RPMI8226 (cell line): ENCODE measurements at regions not wholly inside any gene's neighbourhood (a gene's known extent, or its start where the extent isn't known, plus 50 kb on each side); places are given as distances from the start of the nearest gene placed in this dataset.
"Not testable (repeated sequence)": the region's sequence is repeated elsewhere in the genome, so short reads cannot be mapped to it uniquely, and the experiment has no call there.

Source experiments
- DNase-seq: peaks from one replicate; pipeline ENCODE4 v3.0.0-alpha.2; 2015

DNA sequence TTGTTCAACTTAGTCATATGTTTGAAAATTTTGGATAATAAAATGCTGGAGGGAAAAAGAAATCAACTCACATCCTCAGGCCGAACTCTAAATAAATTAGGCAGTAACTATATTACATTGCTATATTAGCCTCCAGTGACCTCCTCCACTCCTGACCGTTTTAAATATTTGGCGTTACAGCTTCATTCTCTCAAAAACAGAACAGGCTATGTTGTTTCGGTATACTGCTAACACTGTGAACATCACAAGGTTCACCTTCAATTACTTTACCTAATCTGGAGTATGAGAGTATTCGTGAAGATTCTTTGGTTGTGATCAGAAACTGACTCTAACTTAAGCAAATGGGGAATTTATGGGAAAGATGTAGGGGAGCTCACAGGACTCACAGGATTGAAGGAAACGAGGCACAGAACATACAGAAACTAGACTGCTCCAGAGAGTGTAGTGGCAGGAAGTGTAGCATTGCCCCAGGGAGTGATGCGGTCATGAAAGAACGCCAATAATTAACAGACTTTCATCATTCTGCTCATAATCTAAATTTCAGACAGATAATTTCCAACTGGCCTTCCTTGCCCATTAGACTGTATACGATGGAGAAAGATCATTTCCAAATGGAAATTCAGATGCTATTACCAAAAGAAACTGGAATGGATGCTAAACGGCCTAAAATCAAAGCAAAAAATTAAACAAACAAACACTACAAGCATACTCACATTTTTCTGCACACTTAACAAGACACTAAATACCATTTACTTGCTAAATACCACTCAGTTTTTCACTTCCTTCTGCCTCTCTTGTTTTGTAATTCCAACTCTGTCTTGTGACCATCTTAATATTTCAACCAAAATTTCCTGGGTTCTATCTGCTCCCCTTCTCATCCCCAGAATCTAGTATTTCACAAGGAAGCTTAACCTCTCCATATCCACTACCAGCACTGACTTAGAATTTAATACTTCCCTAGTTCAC, 110.1 kb upstream of the LPAR1 start:
- no peak for DNase-seq

DNA sequence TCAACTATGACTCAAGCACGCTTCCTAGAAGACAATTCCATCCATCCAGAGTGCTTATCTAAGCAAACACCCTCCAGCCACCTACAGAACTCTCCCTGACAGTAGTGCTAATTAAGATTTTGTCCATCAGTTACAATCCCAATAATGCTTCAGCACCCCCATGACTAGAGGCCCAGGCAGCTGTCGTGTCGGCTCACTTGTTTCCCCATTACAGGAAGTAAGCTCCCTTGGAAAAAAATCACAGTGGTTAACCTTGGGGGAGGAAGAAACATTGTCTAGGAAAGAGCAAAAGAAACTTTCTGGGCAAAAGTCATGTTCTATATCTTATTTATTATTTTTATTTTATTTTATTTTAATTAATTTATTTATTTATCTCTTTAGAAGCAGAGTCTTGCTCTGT, 108.8 kb upstream of the LPAR1 start:
- no peak for DNase-seq

DNA sequence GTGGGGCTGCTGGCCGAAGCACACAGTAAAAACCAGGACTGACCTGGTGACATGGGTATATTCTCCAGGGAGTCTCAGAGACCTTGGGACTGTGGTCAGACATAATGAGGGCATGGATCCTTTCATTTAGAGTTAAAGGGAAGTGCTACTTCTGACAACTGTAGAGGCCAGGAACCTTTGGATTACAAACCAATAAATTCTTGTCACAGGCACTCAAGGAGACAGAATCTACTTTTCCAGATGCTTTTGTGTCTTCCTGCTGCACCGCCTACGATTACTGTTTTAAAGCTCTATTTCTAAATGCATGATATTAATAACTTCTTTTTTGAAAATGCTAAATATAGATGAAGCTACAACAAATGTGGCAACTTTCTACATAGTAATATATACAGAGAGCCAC, 106.5 kb upstream of the LPAR1 start:
- DNase-seq = no peak

DNA sequence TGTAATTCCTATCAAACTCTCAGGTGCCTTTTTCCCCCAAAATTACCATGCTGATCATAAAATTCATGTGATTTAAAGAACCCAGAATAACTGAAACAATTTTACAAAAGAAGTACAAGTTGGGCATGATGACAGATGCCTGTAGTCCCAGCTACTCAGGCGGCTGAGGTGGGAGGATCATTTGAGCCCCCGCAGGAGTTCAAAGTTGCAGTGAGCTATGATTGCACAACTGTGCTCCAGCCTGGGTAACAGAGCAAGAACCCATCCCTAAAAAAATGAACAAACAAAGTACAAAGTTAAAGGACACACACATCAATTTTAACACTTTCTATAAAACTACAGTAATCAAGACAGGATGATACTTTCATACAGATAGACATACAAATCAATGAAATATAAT, 97.9 kb upstream of the LPAR1 start:
- no peak for DNase-seq

DNA sequence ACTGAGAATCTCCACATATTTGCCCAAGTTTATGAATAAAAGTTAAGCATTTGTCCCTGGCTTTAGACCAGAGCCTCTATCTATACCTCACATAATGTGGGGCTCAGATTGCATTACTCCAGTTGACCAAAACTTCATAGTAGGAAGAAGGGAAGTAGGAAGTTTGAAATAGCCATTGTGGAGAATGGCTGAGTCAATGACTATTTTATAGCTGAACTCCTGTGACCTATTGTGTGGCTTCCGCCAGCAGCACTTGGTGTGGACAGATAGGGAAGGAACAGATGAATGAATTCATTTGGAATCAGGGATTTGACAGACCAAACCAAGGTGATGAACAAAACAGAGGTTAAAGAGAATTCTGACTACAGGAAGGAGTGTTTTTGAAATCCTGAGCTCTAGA, 92.9 kb upstream of the LPAR1 start:
- DNase-seq = no peak

DNA sequence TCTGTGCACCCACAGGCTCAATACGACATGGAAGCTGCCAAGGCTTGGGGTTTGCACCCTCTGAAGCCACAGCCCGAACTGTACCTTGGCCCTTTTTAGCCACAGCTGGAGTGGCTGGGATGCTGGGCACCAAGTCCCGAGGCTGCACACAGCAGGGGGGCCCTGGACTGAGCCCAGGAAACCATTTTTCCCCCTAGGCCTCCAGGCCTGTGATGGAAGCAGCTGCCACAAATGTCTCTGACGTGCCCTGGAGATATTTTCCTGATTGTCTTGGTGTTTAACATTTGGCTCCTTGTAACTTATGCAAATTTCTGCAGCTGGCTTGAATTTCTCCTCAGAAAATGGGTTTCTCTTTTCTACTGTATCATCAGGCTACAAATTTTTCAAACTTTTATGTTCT, 82.3 kb upstream of the LPAR1 start:
- DNase-seq = no peak

DNA sequence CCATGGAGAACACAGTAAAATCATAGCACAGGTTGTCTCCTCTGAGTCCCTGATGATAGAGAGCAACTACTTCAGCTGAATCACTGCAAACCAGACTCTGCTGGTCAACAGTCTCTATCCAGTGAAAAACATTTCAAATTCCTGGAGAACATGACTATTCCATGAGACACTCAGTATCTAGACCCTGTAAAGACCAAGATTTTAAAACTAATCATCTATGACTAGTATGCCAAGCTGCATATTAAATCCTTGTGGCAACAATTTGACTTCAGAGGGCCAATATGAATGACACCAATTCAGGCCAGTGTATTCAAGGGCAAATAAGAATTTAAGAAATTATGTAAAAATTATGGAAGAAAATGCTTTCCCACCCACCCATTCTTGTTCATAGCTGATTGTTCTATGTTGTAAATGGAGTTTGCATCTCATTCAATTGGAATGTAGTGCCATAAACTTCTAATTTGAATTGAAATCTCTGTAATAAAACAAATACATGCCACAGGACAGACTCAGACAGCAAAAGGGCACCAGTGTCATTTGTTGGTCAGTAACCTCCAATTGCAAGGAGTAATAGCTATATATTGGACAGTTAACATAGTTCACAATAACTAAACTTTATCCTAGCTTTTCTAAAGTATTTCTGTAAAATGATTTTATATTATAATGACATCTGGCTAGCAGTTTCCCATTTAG, 80.1 kb upstream of the LPAR1 start:
- DNase-seq = no peak

DNA sequence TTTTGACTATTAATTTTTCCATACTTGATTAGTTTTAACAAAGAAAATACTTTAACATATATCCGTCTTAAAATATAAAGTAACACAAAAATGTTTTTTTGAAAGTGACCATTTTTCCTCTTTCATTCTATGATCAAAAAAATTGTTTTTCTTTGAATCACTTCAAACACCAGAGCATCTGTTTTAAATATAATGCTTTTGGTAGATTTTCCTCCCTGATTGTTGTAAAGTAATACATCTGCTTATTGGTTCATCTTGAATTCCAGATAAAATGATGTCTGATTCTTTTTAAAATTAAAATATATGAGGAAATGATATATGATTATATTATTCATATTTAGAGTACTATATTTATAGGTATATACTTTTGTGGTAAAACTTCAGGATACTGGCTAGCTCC, 76.2 kb upstream of the LPAR1 start:
- no peak for DNase-seq

DNA sequence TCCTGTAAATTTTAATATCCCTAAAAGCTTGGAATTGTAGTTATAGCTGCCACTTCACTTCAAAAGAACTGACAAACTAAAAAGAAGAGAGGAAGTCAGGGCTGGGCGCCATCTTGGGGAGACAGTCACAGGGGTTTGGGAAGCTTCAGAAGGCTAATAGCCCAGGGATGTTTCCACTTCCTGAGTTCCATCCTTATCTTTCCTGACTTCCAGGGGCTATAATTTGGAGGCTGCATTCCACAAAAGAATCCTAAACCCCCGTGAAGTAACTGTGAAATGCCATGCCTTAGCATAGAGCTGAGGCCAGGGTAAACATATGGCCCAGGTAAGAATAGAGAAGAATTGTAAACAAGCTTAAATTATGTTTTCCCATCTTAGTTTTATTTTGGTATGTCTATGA, 75.4 kb upstream of the LPAR1 start:
- no peak for DNase-seq

DNA sequence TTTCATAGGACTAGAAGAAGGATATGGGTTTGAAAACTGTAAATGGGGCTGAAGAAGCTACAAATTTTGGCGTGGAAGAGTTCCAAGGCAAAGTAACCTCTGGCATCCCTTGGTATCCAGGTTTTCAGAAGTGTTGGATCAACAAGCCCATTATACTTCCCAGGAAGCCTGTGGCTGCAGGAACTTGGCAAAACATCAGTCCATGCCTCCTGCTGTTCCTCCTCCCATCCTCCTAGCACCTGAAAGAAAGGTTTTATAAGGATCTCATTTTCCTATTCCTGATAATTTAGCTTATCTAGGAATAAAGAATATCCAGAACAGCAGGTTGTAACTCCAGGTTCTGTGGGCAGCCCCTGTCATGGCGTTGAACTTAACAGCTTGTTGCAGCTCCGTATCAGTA, 72.5 kb upstream of the LPAR1 start:
- no peak for DNase-seq

DNA sequence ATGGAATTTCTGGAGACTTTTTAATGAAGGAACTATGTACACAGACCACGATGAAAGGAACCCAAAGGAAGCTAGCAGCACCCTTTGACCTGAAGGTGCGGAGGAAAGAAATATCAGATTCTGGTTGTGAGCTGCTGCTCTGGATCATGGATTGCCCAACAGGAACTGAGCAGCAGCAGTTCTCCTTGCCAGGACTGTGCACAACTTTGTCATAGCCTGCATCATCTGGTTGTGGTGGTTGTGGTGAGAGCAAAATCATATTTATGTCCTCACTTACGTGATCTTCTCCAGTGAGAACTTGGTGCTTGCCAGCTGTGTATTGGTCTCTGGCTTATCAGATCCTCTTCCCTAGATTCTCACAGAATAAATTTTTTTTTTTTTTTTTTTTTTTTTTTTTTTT, 70.7 kb upstream of the LPAR1 start:
- DNase-seq = no peak

DNA sequence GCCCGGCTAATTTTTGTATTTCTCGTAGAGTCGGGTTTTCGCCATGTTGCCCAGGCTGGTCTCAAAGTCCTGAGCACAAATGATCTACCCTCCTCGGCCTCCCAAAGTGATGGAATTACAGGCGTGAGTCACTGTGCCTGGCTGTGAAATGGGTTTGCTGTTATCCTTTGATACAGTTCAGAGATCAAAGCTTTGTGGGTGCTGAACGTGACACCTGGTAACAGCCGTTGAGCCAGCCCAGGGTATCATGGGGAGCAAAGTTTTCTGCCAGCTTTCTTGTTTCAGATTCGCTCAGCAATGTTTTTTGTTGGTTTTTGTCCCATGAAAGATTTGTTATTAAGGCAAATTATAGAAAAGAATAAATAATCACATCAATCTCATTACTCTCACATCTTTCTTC, 68.9 kb upstream of the LPAR1 start:
- no peak for DNase-seq

DNA sequence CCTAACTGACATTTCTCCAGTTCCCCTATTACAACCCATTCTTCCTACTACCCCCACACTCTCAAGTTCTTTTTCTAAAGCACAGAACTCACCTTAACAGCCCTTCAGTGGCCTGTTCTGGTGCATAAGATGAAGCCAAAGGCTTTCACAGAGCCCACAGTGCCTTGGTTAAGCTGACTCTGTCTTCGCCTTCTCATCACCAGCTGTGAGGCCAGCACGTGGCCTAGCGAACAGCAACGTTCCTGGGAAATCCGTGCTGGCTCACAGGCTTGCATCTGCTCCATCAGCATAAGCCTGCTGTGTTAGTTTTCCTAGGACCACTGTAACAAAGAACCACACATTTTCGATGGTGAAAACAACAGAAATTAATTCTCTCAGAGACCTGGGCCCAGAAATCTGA, 67.9 kb upstream of the LPAR1 start:
- no peak for DNase-seq

DNA sequence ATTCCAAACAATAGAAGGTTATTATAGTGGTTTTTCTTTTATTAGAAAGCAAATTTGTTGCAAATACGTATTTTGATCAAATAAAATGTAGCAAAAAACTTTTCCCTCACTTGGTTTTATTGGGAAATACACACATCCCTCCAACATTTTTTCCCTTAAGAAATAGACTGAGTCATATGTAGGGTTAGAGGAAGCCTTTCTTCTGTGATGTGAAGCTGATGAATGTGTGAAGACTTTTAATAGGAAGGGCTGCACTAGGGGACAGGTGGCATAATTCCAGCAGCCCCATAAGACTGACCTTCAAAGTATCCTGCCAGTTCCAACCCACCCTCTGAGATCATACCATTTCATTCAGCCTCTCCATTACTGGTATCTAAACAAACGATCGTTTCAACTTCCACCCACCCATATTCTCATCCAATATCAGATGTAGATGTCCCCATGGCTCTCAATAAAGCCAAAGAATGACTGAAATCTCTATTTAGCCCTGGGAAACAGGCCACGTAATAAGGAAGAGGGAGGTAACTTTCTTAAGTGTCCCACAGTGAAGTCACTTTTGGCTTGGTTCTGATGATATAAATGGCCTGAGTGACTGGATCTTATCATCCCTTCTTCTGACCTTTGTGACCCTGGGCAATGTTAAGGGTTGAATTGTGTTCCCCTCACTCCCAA, 64.7 kb upstream of the LPAR1 start:
- DNase-seq = no peak

DNA sequence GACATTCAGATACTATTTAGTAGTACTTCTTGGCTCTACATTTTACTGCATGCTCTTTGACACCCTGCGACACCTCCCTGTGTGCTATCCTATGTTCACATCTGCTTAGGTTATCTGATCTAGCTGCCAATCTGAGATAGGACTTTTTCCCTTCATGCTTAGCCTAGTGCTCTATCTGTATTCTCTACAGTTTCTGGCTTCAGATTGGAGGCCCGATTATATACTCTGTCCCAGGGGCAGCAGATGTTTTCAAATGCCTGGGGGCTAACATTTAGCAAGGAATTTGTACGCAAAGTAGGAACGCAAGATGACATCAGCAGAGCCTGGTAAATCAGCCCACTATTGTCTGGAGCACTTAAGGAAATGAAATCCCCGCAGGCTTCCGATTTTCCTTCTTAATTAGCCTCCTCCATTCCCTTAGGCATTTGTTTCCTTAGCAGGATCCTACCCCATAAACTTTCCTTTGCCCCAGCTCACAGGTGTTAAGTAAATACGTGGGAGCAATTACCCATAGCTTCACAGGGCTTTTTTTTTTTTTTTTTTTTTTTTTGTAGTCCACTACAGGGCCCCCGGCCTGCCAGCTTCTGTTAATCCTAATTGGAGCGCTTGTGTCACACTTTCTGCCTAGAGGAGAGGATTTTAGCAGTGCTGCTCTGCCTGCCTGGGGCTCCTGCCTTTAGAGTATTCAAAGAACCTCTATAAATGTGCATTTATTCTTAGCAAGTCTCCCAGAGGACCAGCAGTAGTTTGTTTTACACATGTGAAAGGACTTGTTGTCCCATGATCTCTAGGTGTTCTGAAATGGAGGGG, 61.1 kb upstream of the LPAR1 start:
- no peak for DNase-seq

DNA sequence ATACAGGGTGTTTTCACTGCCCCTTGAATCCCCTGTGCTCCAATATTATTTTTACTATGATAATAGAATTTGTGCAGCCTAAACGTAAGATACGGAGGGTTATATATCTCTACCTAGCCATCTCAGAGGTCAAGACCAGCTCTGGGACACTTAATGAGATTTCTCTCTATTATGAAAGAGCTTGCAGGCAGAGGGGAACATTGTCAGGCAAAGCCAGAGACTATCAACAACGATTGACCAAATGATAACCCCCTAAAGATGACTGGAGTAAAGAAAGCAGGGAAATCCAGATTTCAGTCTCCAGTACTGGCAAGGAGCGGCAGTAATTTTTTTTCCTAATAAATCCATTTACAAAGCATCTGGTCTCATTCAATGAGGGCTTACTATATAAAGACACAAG, 59.8 kb upstream of the LPAR1 start:
- DNase-seq = no peak

DNA sequence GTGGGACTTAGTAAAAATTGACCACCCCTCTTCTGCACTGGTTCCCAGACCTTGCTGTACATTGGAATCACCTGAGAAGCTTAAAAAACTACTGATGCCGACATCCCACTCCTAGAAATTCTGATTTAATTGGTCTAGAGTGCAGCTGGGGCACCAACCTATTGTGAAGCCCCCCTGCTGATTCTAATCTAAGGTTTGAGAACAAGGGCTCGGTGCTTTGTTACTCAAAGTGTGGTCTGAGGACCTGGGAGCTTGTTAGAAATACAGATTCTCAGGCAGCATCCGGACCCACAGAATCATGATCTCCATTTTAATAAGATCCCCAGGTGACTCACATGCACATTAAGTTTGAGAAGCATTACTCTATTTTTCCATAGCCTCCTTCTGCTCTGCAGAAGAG, 57.8 kb upstream of the LPAR1 start:
- no peak for DNase-seq

DNA sequence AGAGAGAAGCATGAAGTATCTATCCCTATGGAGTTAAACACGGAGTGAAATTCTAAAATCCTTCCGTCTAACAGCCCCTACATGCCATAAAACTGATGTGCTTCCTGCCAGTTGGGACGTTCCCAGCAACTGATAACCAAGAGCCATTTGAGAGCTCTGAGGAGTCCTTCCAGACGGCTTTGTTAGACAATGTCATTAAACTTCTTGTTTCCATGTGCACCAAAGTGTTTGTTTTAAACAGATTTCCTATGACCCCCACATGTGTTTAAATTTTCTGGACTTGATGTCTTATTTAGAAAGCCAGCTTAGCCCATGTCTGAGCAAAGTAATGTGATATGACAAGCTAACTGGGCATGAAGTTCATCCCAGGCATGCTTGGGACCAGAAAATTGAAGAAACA, 57.2 kb upstream of the LPAR1 start:
- DNase-seq = no peak

DNA sequence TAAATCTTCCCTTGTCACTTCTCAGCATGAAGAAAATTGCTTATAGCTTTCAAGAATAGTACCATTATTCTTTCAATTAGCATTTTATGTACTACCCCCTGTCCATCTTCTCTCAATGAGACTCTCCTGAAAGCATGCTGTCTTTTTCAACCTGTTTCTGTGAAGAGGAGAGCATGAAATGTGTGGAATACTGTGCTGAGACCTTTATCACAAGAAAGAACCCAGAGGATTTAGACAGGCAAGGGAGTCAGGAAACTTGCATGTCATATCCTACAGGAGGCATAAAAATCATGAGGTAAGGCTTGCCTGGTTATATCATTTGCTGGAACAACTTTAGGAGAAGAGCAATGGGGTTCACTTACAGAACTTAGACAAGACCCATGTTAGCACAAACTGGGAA, 56.7 kb upstream of the LPAR1 start:
- no peak for DNase-seq

DNA sequence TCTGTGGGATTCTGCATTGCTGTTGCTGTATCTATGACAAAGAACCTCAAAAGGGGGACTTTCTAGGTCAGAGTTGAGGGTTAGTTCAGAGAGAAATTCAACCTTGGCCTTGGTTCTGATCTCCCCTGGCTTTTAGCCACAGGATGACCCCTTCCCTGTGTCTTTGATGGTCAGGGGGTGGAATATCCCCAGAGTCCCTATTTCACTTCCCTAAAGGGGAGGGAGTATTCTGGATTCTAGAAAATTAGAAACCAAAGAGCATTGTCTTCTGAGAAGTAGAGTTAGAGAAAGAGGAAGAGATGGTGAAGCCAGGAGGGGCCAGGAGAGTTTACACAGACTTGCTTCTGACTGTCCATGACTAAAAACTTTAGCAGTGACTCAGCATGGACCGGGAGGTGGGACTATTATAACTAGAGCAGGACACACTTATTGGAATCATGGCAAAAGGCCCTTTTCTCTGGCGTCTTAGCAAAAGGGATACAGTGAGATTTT, 56.2 kb upstream of the LPAR1 start:
- no peak for DNase-seq

DNA sequence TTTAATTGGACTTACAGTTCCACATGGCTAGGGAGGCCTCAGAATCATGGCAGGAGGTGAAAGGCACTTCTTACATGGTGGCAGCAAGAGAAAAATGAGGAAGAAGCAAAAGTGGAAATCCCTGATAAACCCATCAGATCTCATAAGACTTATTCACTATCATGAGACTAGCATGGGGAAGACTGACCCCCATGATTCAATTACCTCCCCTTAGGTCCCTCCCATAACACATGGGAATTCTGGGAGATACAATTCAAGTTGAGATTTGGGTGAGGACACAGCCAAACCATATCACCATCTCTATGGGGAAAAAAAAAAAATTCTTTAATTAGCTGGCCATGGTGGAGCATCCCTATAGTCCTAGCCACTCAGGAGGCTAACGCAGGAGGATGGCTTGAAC, 53.9 kb upstream of the LPAR1 start:
- DNase-seq = not testable (repeated sequence)
